ENCODE measurements at regions not wholly inside any gene's neighbourhood (a gene's known extent, or its start where the extent isn't known, plus 50 kb on each side); places are given as distances from the start of the nearest gene placed in this dataset.

GRCh38 chr6:102298051-102298450, 904.5 kb downstream of the GRIK2 start:
- no peaks in the 10 kb centered on the region for H3K27me3 ChIP-seq (ENCODE audit: low read length)
- no peak overlapping the region for H3K9ac ChIP-seq (ENCODE audit: low read length)
- H3K4me3 ChIP-seq (ENCODE audit: insufficient read depth, low read length, poor library complexity, severe bottlenecking) = no peak overlapping the region
- no peaks in the 10 kb centered on the region for H3K9me3 ChIP-seq (ENCODE audit: insufficient read depth, low read length)
- TF ChIP-seq CTCF (IDR thresholded peaks at IDR 0.05; ENCODE audit: insufficient read depth, low read length, poor library complexity, severe bottlenecking) = no peak
- no peak for TF ChIP-seq EZH2phosphoT487 (conservative IDR thresholded peaks at IDR 0.05; ENCODE audit: low read length)
- H2AFZ ChIP-seq (ENCODE audit: low read depth, low read length, severe bottlenecking) = no peak overlapping the region
- no peaks in the 10 kb centered on the region for H3K9me2 ChIP-seq (replicated peaks; ENCODE audit: insufficient read depth, low read length)
- H4K20me1 ChIP-seq (ENCODE audit: low read depth, low read length) = no peaks in the 10 kb centered on the region
- H3K4me2 ChIP-seq (ENCODE audit: low read depth, low read length, poor library complexity, severe bottlenecking) = no peak overlapping the region
- H3K79me2 ChIP-seq (ENCODE audit: insufficient read depth, low read length) = no peaks in the 10 kb centered on the region
- H3F3A ChIP-seq (ENCODE audit: insufficient read depth) = no peaks in the 10 kb centered on the region
- no peak overlapping the region for H3K27ac ChIP-seq (ENCODE audit: low read depth, low read length)
- H3K36me3 ChIP-seq (ENCODE audit: low read length) = no peaks in the 10 kb centered on the region
